ENCODE measurements at regions not wholly inside any gene's neighbourhood (a gene's known extent, or its start where the extent isn't known, plus 50 kb on each side); places are given as distances from the start of the nearest gene placed in this dataset.

DNA sequence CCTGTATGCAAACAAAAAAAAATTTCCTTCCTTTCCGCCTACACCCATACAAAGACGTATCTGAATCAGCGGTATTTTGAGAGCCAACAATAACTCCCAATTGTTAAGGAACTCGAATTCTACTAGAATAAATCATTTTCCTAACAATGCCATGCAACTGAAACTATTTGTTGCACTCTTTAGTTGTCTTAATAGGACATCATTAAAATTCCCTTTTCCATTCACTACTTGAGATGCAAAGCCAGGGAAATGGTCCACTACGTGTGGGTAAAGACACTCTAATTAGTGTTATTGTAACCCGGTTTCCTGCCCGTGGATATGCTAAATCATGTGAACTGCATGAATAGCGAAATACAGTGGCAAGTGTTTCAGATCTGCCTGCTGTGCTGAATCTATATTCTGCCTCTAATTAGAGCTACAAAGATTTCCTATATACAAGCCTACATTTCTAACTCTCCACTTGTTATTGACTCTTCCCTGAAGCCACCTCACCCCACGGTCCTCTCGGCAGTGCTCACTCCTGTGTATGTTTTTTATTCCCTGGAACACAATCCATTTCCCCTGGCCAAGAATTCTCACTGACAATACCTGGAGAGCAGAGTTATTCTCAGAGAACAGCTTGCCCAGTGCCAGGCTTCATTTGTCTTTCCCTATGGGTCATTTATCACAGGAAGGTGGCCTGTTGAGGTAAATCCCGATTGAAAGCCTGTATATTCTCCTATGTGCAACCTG lies 168.3 kb downstream of the PAWR start:
- no peak for DNase-seq (ENCODE audit: low spot score)
- TF ChIP-seq NR2F2 (IDR thresholded peaks at IDR 0.05) (no peak), GABPA (IDR thresholded peaks at IDR 0.05 in 1 of 2, conservative IDR thresholded peaks at IDR 0.05 in 1 of 2) (no peak), RAD21 (IDR thresholded peaks at IDR 0.05) (no peak), RXRA (IDR thresholded peaks at IDR 0.05) (no peak), TAF1 (conservative IDR thresholded peaks at IDR 0.05) (no peak)
- TF ChIP-seq, protein P1, sequence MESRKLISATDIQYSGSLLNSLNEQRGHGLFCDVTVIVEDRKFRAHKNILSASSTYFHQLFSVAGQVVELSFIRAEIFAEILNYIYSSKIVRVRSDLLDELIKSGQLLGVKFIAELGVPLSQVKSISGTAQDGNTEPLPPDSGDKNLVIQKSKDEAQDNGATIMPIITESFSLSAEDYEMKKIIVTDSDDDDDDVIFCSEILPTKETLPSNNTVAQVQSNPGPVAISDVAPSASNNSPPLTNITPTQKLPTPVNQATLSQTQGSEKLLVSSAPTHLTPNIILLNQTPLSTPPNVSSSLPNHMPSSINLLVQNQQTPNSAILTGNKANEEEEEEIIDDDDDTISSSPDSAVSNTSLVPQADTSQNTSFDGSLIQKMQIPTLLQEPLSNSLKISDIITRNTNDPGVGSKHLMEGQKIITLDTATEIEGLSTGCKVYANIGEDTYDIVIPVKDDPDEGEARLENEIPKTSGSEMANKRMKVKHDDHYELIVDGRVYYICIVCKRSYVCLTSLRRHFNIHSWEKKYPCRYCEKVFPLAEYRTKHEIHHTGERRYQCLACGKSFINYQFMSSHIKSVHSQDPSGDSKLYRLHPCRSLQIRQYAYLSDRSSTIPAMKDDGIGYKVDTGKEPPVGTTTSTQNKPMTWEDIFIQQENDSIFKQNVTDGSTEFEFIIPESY (IDR thresholded peaks at IDR 0.05), result no peak
- TF ChIP-seq, protein P2, sequence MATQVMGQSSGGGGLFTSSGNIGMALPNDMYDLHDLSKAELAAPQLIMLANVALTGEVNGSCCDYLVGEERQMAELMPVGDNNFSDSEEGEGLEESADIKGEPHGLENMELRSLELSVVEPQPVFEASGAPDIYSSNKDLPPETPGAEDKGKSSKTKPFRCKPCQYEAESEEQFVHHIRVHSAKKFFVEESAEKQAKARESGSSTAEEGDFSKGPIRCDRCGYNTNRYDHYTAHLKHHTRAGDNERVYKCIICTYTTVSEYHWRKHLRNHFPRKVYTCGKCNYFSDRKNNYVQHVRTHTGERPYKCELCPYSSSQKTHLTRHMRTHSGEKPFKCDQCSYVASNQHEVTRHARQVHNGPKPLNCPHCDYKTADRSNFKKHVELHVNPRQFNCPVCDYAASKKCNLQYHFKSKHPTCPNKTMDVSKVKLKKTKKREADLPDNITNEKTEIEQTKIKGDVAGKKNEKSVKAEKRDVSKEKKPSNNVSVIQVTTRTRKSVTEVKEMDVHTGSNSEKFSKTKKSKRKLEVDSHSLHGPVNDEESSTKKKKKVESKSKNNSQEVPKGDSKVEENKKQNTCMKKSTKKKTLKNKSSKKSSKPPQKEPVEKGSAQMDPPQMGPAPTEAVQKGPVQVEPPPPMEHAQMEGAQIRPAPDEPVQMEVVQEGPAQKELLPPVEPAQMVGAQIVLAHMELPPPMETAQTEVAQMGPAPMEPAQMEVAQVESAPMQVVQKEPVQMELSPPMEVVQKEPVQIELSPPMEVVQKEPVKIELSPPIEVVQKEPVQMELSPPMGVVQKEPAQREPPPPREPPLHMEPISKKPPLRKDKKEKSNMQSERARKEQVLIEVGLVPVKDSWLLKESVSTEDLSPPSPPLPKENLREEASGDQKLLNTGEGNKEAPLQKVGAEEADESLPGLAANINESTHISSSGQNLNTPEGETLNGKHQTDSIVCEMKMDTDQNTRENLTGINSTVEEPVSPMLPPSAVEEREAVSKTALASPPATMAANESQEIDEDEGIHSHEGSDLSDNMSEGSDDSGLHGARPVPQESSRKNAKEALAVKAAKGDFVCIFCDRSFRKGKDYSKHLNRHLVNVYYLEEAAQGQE (IDR thresholded peaks at IDR 0.05), result no peak
- H3K9me3 ChIP-seq (ENCODE audit: control insufficient read depth in 4 of 4, low read length in 3 of 4), result no peaks in the 10 kb centered on the region
- no peaks in the 10 kb centered on the region for H3K4me1 ChIP-seq (ENCODE audit: control insufficient read depth in 4 of 4, insufficient read depth in 4 of 4, low read length in 3 of 4)
- no peak overlapping the region for H3K27ac ChIP-seq (ENCODE audit: low read depth in 1 of 2, low read length in 2 of 2)
- H3K4me3 ChIP-seq (ENCODE audit: low read depth in 1 of 3, low read length in 3 of 3), result no peak overlapping the region
- H3K36me3 ChIP-seq (ENCODE audit: control insufficient read depth in 4 of 4, insufficient read depth in 3 of 4, low read depth in 1 of 4, low read length in 3 of 4), result no peaks in the 10 kb centered on the region
- 87% methylated on average over 11 of the region's 11 CpGs for WGBS
- no peaks in the 10 kb centered on the region for H3K27me3 ChIP-seq (ENCODE audit: control insufficient read depth in 4 of 4, insufficient read depth in 4 of 4, low read length in 3 of 4)
- H3K9ac ChIP-seq (ENCODE audit: low read depth in 1 of 2, low read length in 2 of 2), result no peak overlapping the region

DNA sequence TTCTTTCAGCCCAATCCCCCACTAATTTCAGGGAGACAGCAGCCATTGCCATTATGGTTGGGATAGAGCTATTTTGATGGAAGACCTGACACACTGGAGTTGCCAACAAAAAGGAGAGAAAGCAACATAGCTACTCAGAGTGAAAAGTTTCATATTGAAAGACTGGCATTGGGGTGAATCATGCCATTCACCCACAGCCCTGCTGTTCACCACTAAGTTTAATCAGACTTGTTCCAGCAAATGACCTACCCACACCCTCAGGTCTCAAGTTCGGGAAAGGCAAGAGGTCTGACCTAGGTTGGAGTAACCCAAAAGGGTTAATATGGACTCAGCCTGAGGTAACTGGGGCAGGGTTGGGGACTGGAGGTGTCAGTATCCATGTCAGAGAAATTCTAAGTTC lies 169.2 kb downstream of the PAWR start:
- WGBS, result 94% methylated on average over 1 of the region's 1 CpG
- H3K27ac ChIP-seq (ENCODE audit: low read depth in 1 of 2, low read length in 2 of 2), result no peak overlapping the region
- no peaks in the 10 kb centered on the region for H3K27me3 ChIP-seq (ENCODE audit: control insufficient read depth in 4 of 4, insufficient read depth in 4 of 4, low read length in 3 of 4)
- no peaks in the 10 kb centered on the region for H3K9me3 ChIP-seq (ENCODE audit: control insufficient read depth in 4 of 4, low read length in 3 of 4)
- H3K4me3 ChIP-seq (ENCODE audit: low read depth in 1 of 3, low read length in 3 of 3), result no peak overlapping the region
- no peak overlapping the region for H3K9ac ChIP-seq (ENCODE audit: low read depth in 1 of 2, low read length in 2 of 2)
- no peaks in the 10 kb centered on the region for H3K36me3 ChIP-seq (ENCODE audit: control insufficient read depth in 4 of 4, insufficient read depth in 3 of 4, low read depth in 1 of 4, low read length in 3 of 4)
- TF ChIP-seq HNF4A (conservative IDR thresholded peaks at IDR 0.05) (no peak), EGR1 (IDR thresholded peaks at IDR 0.05; ENCODE audit: low read depth in 2 of 2) (no peak), NR2F2 (IDR thresholded peaks at IDR 0.05) (no peak), GABPA (IDR thresholded peaks at IDR 0.05 in 1 of 2, conservative IDR thresholded peaks at IDR 0.05 in 1 of 2) (no peak), FOXA1 (IDR thresholded peaks at IDR 0.05) (no peak), RAD21 (IDR thresholded peaks at IDR 0.05) (no peak)
- TF ChIP-seq, protein P3, sequence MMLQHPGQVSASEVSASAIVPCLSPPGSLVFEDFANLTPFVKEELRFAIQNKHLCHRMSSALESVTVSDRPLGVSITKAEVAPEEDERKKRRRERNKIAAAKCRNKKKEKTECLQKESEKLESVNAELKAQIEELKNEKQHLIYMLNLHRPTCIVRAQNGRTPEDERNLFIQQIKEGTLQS (IDR thresholded peaks at IDR 0.05), result no peak
- TF ChIP-seq, protein P1 (IDR thresholded peaks at IDR 0.05), result no peak
- TF ChIP-seq, protein P2 (IDR thresholded peaks at IDR 0.05), result no peak
- DNase-seq (ENCODE audit: low spot score), result no peak
- H3K4me1 ChIP-seq (ENCODE audit: control insufficient read depth in 4 of 4, insufficient read depth in 4 of 4, low read length in 3 of 4), result no peaks in the 10 kb centered on the region
